H1 (cell line): ENCODE measurements at regions not wholly inside any gene's neighbourhood (a gene's known extent, or its start where the extent isn't known, plus 50 kb on each side); places are given as distances from the start of the nearest gene placed in this dataset.

Experiments used
- CBX5 ChIP-seq: fragments of 300-800, 300-1000 bp; sonication (generic); IDR thresholded peaks from 2 replicates; pipeline ENCODE4 v1.7.1; 2016; ENCODE audit warnings: antibody characterized with exemption, low read length, low read depth
- CHD2 ChIP-seq: IDR thresholded peaks from 2 replicates; pipeline ENCODE4 v1.6.1; 2012; ENCODE audit warnings: low read length, improper control_type of control experiment
- CTCF ChIP-seq, 3 experiments: IDR thresholded peaks; 1 replicate in 2 of 3; 2 replicates in 1 of 3; pipeline versions ENCODE4 v1.5.1 to v1.6.1; 2011; ENCODE audit warnings: low read length in 3 of 3, mild to moderate bottlenecking in 3 of 3, inconsistent platforms in 2 of 3, low read depth in 1 of 3, moderate library complexity in 1 of 3; ENCODE audit not compliant: insufficient read depth in 1 of 3; ENCODE audit errors: control extremely low read depth in 1 of 3
- EP300 ChIP-seq, 2 experiments: IDR thresholded peaks; 1 replicate in 1 of 2; 2 replicates in 1 of 2; pipeline ENCODE4 v1.6.1; 2011 to 2012; ENCODE audit warnings: low read depth in 2 of 2, low read length in 2 of 2, mild to moderate bottlenecking in 2 of 2, borderline replicate concordance in 1 of 2, inconsistent platforms in 1 of 2, moderate library complexity in 1 of 2
- HDAC2 ChIP-seq, 2 experiments: fragments of 300-600 bp in 1 of 2; sonication (generic) in 1 of 2; IDR thresholded peaks; 2 replicates each; pipeline ENCODE4 v1.6.1; 2011 to 2012; ENCODE audit warnings: low read depth in 2 of 2, low read length in 2 of 2, mild to moderate bottlenecking in 2 of 2, moderate library complexity in 2 of 2, borderline replicate concordance in 1 of 2, inconsistent platforms in 1 of 2
- KDM4A ChIP-seq: IDR thresholded peaks from one replicate; pipeline ENCODE4 v1.7.1; 2012; ENCODE audit warnings: low read depth, mild to moderate bottlenecking, moderate library complexity, low read length, inconsistent platforms; ENCODE audit not compliant: severe bottlenecking
- KDM5A ChIP-seq: fragments of 200-600 bp; IDR thresholded peaks from 2 replicates; pipeline ENCODE4 v1.7.1; 2012; ENCODE audit warnings: mild to moderate bottlenecking, low read length, inconsistent platforms, mixed read lengths
- MAFK ChIP-seq: IDR thresholded peaks from 2 replicates; pipeline ENCODE4 v1.6.1; 2012; ENCODE audit warnings: low read depth, mild to moderate bottlenecking, improper control_type of control experiment, low read length
- POLR2AphosphoS5 ChIP-seq: IDR thresholded peaks from 2 replicates; pipeline ENCODE4 v1.6.1; 2011; ENCODE audit warnings: low read depth, low read length
- RAD21 ChIP-seq, 2 experiments: IDR thresholded peaks in 1 of 2; conservative IDR thresholded peaks in 1 of 2; 2 replicates each; pipeline ENCODE4 v1.6.1; 2011; ENCODE audit warnings: low read depth in 2 of 2, low read length in 2 of 2, improper control_type of control experiment in 1 of 2, inconsistent platforms in 1 of 2, mild to moderate bottlenecking in 1 of 2, moderate library complexity in 1 of 2
- RXRA ChIP-seq: IDR thresholded peaks from 2 replicates; pipeline ENCODE4 v1.6.1; 2011; ENCODE audit warnings: low read depth, mild to moderate bottlenecking, low read length, moderate library complexity; ENCODE audit not compliant: insufficient read depth
- SP1 ChIP-seq: IDR thresholded peaks from 2 replicates; pipeline ENCODE4 v1.6.1; 2011; ENCODE audit warnings: low read depth, low read length
- SP2 ChIP-seq: IDR thresholded peaks from 2 replicates; pipeline ENCODE4 v1.6.1; 2012; ENCODE audit warnings: mild to moderate bottlenecking, low read length, inconsistent platforms
- TCF12 ChIP-seq: IDR thresholded peaks from 2 replicates; pipeline ENCODE4 v1.6.1; 2011; ENCODE audit warnings: low read depth, mild to moderate bottlenecking, low read length

GRCh38 chr10:78649429-78649828, 419.3 kb upstream of the ZMIZ1 start:
- TF ChIP-seq CHD2 (no peak), CTCF (IDR thresholded peaks at IDR 0.05; ENCODE audit: control extremely low read depth in 1 of 3, insufficient read depth in 1 of 3, low read depth in 1 of 3, low read length in 3 of 3) (no peak), HDAC2 (IDR thresholded peaks at IDR 0.05; ENCODE audit: borderline replicate concordance in 1 of 2, low read depth in 2 of 2, low read length in 2 of 2) (no peak), RAD21 (IDR thresholded peaks at IDR 0.05 in 1 of 2, conservative IDR thresholded peaks at IDR 0.05 in 1 of 2; ENCODE audit: low read depth in 2 of 2, low read length in 2 of 2) (no peak), POLR2AphosphoS5 (no peak), TCF12 (no peak), KDM5A (no peak), CBX5 (no peak), SP2 (no peak), RXRA (no peak), SP1 (no peak), EP300 (IDR thresholded peaks at IDR 0.05; ENCODE audit: borderline replicate concordance in 1 of 2, low read depth in 2 of 2, low read length in 2 of 2) (no peak), MAFK (no peak), KDM4A (no peak)
